GM12878 (cell line): ENCODE measurements at regions not wholly inside any gene's neighbourhood (a gene's known extent, or its start where the extent isn't known, plus 50 kb on each side); places are given as distances from the start of the nearest gene placed in this dataset.

Experiments
- ATAC-seq: fragments of 200-7000 bp; cut with Tn5 transposase; 3 replicates; pipeline ENCODE4 v1.9.1; 2020; ENCODE audit warnings: mild to moderate bottlenecking, moderate library complexity
- BruUV-seq: library from RNA; stranded (reverse); fragments of 400-500 nt; replicated peaks from 2 replicates; lab custom pipeline; 2021; lab: Mats Ljungman, UMichigan
- CTCF ChIA-PET: fragments of 300-600 bp; sonication (Branson Sonifier 250); formaldehyde crosslinking; extraction: SDS; loops from one replicate; lab custom pipeline; 2021; ENCODE audit warnings: inconsistent platforms; lab: Yijun Ruan, JAX
- POLR2A ChIA-PET: fragments of 350-600 bp; formaldehyde crosslinking; extraction: SDS; loops from one replicate; lab custom pipeline; 2021; ENCODE audit warnings: inconsistent platforms; lab: Charles Lee
- RAD21 ChIA-PET: fragments of 300-600 bp; sonication (Branson Sonifier 250); formaldehyde crosslinking; loops from one replicate; lab custom pipeline; 2023; ENCODE audit warnings: antibody characterized with exemption; ENCODE audit not compliant: unreplicated experiment; lab: Charles Lee
- SMC1A ChIA-PET: fragments of 300-600 bp; sonication (Branson Sonifier 250); formaldehyde crosslinking; loops from one replicate; lab custom pipeline; 2023; ENCODE audit not compliant: unreplicated experiment, uncharacterized antibody; lab: Charles Lee
- DNase-seq: peaks from one replicate; pipeline ENCODE4 v3.0.0-alpha.2; 2011; ENCODE audit warnings: low read depth, low spot score
- FAIRE-seq: peaks from 3 replicates; lab custom pipeline; 2011; peaks lifted over from hg19 to GRCh38; lab: Jason Lieb, UNC
- H2AFZ ChIP-seq: 2 replicates; pipeline ENCODE4 v1.6.0; 2011; ENCODE audit warnings: low read depth, low read length, control low read depth; ENCODE audit not compliant: control insufficient read depth
- H3K27ac ChIP-seq: 2 replicates; pipeline ENCODE4 v1.5.1; 2011; ENCODE audit warnings: control low read depth; ENCODE audit not compliant: control insufficient read depth, insufficient read depth
- H3K27me3 ChIP-seq, 2 experiments: replicated peaks in 1 of 2; 2 replicates each; pipeline versions ENCODE4 v1.6.0 to v1.6.1; 2011; ENCODE audit warnings: low read length in 1 of 2; ENCODE audit not compliant: control insufficient read depth in 2 of 2, insufficient read depth in 2 of 2
- H3K36me3 ChIP-seq, 2 experiments: 2 replicates each; pipeline ENCODE4 v1.5.1; 2011; ENCODE audit warnings: low read length in 1 of 2; ENCODE audit not compliant: control insufficient read depth in 2 of 2, insufficient read depth in 2 of 2
- H3K4me1 ChIP-seq: 2 replicates; pipeline ENCODE4 v1.6.1; 2011; ENCODE audit warnings: mild to moderate bottlenecking, low read length, moderate library complexity, mixed read lengths; ENCODE audit not compliant: control insufficient read depth, insufficient read depth
- H3K4me2 ChIP-seq: 2 replicates; pipeline ENCODE4 v1.6.0; 2011; ENCODE audit warnings: control low read depth; ENCODE audit not compliant: control insufficient read depth, insufficient read depth
- H3K4me3 ChIP-seq: fragments of 200-600 bp; sonication (generic); 2 replicates; pipeline ENCODE4 v1.5.1; 2016
- H3K79me2 ChIP-seq: 2 replicates; pipeline ENCODE4 v1.6.0; 2011; ENCODE audit warnings: low read length; ENCODE audit not compliant: control insufficient read depth, insufficient read depth
- H3K9ac ChIP-seq: 2 replicates; pipeline ENCODE4 v1.8.0; 2011; ENCODE audit warnings: low read length, control low read depth, mixed read lengths; ENCODE audit not compliant: control insufficient read depth, insufficient read depth
- H3K9me3 ChIP-seq: replicated peaks from 3 replicates; pipeline ENCODE4 v1.5.1; 2011; ENCODE audit warnings: mild to moderate bottlenecking, low read length; ENCODE audit not compliant: control insufficient read depth, insufficient read depth
- H4K20me1 ChIP-seq: 2 replicates; pipeline ENCODE4 v1.6.0; 2011; ENCODE audit not compliant: control insufficient read depth, insufficient read depth
- EP300 ChIP-seq, 2 experiments: fragments of 150-350 bp in 1 of 2; IDR thresholded peaks; 2 replicates each; pipeline ENCODE4 v1.6.1; 2011 to 2012; ENCODE audit warnings: low read depth in 2 of 2, low read length in 2 of 2, borderline replicate concordance in 1 of 2, improper control_type of control experiment in 1 of 2, inconsistent platforms in 1 of 2; ENCODE audit not compliant: control insufficient read depth in 1 of 2
- GATAD2B ChIP-seq: fragments of 450-650 bp; conservative IDR thresholded peaks from 2 replicates; pipeline ENCODE4 v1.6.1; 2017; ENCODE audit warnings: low read depth, mild to moderate bottlenecking, moderate library complexity
- NFXL1 ChIP-seq: fragments of 450-650 bp; IDR thresholded peaks from 2 replicates; pipeline ENCODE4 v1.6.1; 2017; ENCODE audit warnings: antibody characterized with exemption, mild to moderate bottlenecking, borderline replicate concordance
- RAD21 ChIP-seq: IDR thresholded peaks from 2 replicates; pipeline ENCODE4 v1.6.1; 2011; ENCODE audit warnings: mild to moderate bottlenecking, low read depth, low read length, moderate library complexity; ENCODE audit not compliant: insufficient read depth
- SMC3 ChIP-seq: IDR thresholded peaks from 2 replicates; pipeline ENCODE4 v1.6.1; 2011; ENCODE audit warnings: low read length, improper control_type of control experiment, borderline replicate concordance
- SUZ12 ChIP-seq: fragments of 200-600 bp; sonication (generic); IDR thresholded peaks from one replicate; pipeline ENCODE4 v1.6.1; 2018; ENCODE audit warnings: antibody characterized with exemption, mild to moderate bottlenecking; ENCODE audit not compliant: unreplicated experiment
- TCF7 ChIP-seq: IDR thresholded peaks from 2 replicates; pipeline ENCODE4 v1.6.1; 2014; ENCODE audit warnings: antibody characterized with exemption, borderline replicate concordance
- ZNF217 ChIP-seq: fragments of 450-650 bp; IDR thresholded peaks from 2 replicates; pipeline ENCODE4 v1.6.1; 2017; ENCODE audit warnings: antibody characterized with exemption, mild to moderate bottlenecking
- WGBS: methylation state at CpG from one replicate; pipeline ENCODE4 v1.1.6; 2016; ENCODE audit warnings: low lambda C conversion rate; ENCODE audit not compliant: insufficient replicate concordance, insufficient coverage; ENCODE audit errors: missing lambda C conversion rate; 5-methylcytosine and 5-hydroxymethylcytosine counted together
- in situ Hi-C: fragments of 300-500 bp; cut with MboI; formaldehyde crosslinking; loops from 9 replicates; pipeline ENCODE4 v1.14.3; 2018; ENCODE audit warnings: mixed read lengths
- intact Hi-C: fragments of 100-400 bp; cut with micrococcal nuclease; formaldehyde crosslinking; loops from one replicate; pipeline ENCODE4 v1.14.2; 2022; ENCODE audit not compliant: unreplicated experiment
- TF ChIP-seq, protein P1 (sequence below), 3 experiments: IDR thresholded peaks in 2 of 3; conservative IDR thresholded peaks in 1 of 3; 2 replicates each; pipeline ENCODE4 v1.5.1; 2011; ENCODE audit warnings: low read depth in 3 of 3, low read length in 3 of 3, mild to moderate bottlenecking in 3 of 3, control low read depth in 2 of 3, moderate library complexity in 2 of 3, inconsistent platforms in 1 of 3, mixed read lengths in 1 of 3; ENCODE audit not compliant: control insufficient read depth in 2 of 3, insufficient read depth in 1 of 3; ENCODE audit errors: extremely low read depth in 1 of 3
- TF ChIP-seq, protein P2 (sequence below): fragments of 450-650 bp; IDR thresholded peaks from 2 replicates; pipeline ENCODE4 v1.6.1; 2016; ENCODE audit warnings: mild to moderate bottlenecking
- TF ChIP-seq, protein P3 (sequence below): IDR thresholded peaks from 2 replicates; pipeline ENCODE4 v1.6.1; 2012; ENCODE audit warnings: low read depth, low read length, improper control_type of control experiment
- TF ChIP-seq, protein P4 (sequence below): fragments of 450-650 bp; conservative IDR thresholded peaks from 2 replicates; pipeline ENCODE4 v1.6.1; 2017; ENCODE audit warnings: mild to moderate bottlenecking, moderate library complexity
- TF ChIP-seq, protein P5 (sequence below): fragments of 450-650 bp; IDR thresholded peaks from 2 replicates; pipeline ENCODE4 v1.6.1; 2014; ENCODE audit warnings: mild to moderate bottlenecking

DNA sequence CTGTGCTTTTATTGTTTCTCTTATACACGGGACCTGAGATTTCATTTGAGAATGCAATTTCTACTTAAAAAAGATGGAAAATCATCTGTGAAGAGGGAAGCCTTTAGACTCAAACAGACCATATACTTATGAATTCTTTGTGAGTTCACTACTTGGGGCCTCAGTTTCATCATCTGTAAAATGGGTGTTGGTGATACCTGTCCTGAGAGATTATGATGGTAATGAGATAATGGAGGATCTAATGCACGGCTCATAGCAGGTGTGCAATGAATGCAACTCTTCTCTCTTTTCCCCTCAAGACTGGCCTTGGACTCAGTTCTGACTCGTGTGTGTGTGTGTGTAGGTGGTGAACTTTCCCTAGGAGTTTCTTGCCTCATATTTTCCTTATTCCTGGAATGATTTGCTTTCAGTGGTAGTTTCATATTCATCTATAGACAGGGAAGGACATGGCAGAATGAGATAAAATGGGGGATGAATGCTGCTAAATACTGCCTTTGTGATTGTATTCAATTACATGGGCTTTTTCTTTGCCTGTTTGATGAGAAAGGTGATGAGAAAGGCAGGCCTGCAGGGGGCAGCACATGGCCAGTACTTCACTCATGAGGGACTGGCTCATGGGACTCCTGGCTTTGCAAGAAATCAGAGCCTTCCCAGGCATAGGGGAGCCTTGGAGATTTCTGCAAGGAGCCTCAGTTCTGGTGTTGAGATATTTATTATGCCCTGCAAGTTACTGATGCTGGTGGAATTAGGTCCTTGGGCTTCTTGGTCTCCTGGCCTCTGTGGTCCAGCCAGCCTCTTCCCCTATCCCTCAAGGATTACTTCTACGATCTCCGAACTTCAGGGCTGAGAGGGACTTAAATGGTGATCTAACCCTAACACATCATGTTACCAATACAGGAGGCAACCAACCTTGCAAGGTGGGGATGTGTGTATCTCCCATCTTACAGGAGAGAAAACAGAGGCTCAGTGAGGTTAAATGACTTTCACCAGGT lies 70.7 kb downstream of the RPLP1 start:
- RAD21 ChIA-PET: interaction anchor here (0.9 kb wide), 1 partner anchor 574 kb away, joined by 3 read pairs; the partner anchor contains the start of gene TLE3
- intact Hi-C loops: loop anchor here (5.0 kb wide), 1 partner anchor 204 kb away; no protein-coding TSS in a partner anchor
- CTCF ChIA-PET: interaction anchor here (0.6 to 1.5 kb wide), 8 partner anchors 9 to 965 kb away, joined by 3 to 5 read pairs (median 3); no protein-coding TSS in a partner anchor
- DNase-seq: no peak
- Histone ChIP-seq H3K4me1 (no peaks in the 10 kb centered on the region), H3K4me3 (no peak overlapping the region), H3K27me3 (peaks cover 4% of the 10 kb centered on the region in 2 experiments; a peak in 3 of 4 replicates), H3K27ac (no peak overlapping the region), H3K79me2 (no peaks in the 10 kb centered on the region), H3K9me3 (no peaks in the 10 kb centered on the region), H3K4me2 (no peak overlapping the region), H3K36me3 (no peaks in the 10 kb centered on the region), H2AFZ (no peak overlapping the region), H4K20me1 (no peaks in the 10 kb centered on the region), H3K9ac (no peak overlapping the region)
- WGBS: 42% methylated on average over 5 of the region's 5 CpGs
- ATAC-seq: peak; percentile 66
- in situ Hi-C loops: no loop called here
- no peak for FAIRE-seq
- no TSS peak for BruUV-seq
- POLR2A ChIA-PET: no interaction called here
- SMC1A ChIA-PET: interaction anchor here (1.0 kb wide), 1 partner anchor 964 kb away, joined by 3 read pairs; no protein-coding TSS in a partner anchor
- TF ChIP-seq EP300 (IDR thresholded peaks at IDR 0.05; ENCODE audit: borderline replicate concordance in 1 of 2, control insufficient read depth in 1 of 2, low read depth in 2 of 2, low read length in 2 of 2) (no peak), SMC3 (peak; percentile 47; the same call in 1 of the 2 replicates), GATAD2B (no peak), RAD21 (peak; percentile 73), SUZ12 (no peak), NFXL1 (no peak), TCF7 (no peak), ZNF217 (no peak)
- TF ChIP-seq, protein P1, sequence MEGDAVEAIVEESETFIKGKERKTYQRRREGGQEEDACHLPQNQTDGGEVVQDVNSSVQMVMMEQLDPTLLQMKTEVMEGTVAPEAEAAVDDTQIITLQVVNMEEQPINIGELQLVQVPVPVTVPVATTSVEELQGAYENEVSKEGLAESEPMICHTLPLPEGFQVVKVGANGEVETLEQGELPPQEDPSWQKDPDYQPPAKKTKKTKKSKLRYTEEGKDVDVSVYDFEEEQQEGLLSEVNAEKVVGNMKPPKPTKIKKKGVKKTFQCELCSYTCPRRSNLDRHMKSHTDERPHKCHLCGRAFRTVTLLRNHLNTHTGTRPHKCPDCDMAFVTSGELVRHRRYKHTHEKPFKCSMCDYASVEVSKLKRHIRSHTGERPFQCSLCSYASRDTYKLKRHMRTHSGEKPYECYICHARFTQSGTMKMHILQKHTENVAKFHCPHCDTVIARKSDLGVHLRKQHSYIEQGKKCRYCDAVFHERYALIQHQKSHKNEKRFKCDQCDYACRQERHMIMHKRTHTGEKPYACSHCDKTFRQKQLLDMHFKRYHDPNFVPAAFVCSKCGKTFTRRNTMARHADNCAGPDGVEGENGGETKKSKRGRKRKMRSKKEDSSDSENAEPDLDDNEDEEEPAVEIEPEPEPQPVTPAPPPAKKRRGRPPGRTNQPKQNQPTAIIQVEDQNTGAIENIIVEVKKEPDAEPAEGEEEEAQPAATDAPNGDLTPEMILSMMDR (IDR thresholded peaks at IDR 0.05 in 2 of 3, conservative IDR thresholded peaks at IDR 0.05 in 1 of 3; ENCODE audit: control insufficient read depth in 2 of 3, extremely low read depth in 1 of 3, insufficient read depth in 1 of 3, low read depth in 3 of 3, low read length in 3 of 3): peak; percentile 58 to 65 (median 60)
- TF ChIP-seq, protein P2, sequence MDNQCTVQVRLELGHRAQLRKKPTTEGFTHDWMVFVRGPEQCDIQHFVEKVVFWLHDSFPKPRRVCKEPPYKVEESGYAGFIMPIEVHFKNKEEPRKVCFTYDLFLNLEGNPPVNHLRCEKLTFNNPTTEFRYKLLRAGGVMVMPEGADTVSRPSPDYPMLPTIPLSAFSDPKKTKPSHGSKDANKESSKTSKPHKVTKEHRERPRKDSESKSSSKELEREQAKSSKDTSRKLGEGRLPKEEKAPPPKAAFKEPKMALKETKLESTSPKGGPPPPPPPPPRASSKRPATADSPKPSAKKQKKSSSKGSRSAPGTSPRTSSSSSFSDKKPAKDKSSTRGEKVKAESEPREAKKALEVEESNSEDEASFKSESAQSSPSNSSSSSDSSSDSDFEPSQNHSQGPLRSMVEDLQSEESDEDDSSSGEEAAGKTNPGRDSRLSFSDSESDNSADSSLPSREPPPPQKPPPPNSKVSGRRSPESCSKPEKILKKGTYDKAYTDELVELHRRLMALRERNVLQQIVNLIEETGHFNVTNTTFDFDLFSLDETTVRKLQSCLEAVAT: no peak
- TF ChIP-seq, protein P3, sequence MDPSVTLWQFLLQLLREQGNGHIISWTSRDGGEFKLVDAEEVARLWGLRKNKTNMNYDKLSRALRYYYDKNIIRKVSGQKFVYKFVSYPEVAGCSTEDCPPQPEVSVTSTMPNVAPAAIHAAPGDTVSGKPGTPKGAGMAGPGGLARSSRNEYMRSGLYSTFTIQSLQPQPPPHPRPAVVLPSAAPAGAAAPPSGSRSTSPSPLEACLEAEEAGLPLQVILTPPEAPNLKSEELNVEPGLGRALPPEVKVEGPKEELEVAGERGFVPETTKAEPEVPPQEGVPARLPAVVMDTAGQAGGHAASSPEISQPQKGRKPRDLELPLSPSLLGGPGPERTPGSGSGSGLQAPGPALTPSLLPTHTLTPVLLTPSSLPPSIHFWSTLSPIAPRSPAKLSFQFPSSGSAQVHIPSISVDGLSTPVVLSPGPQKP: no peak
- TF ChIP-seq, protein P4, sequence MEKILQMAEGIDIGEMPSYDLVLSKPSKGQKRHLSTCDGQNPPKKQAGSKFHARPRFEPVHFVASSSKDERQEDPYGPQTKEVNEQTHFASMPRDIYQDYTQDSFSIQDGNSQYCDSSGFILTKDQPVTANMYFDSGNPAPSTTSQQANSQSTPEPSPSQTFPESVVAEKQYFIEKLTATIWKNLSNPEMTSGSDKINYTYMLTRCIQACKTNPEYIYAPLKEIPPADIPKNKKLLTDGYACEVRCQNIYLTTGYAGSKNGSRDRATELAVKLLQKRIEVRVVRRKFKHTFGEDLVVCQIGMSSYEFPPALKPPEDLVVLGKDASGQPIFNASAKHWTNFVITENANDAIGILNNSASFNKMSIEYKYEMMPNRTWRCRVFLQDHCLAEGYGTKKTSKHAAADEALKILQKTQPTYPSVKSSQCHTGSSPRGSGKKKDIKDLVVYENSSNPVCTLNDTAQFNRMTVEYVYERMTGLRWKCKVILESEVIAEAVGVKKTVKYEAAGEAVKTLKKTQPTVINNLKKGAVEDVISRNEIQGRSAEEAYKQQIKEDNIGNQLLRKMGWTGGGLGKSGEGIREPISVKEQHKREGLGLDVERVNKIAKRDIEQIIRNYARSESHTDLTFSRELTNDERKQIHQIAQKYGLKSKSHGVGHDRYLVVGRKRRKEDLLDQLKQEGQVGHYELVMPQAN: no peak
- TF ChIP-seq, protein P5, sequence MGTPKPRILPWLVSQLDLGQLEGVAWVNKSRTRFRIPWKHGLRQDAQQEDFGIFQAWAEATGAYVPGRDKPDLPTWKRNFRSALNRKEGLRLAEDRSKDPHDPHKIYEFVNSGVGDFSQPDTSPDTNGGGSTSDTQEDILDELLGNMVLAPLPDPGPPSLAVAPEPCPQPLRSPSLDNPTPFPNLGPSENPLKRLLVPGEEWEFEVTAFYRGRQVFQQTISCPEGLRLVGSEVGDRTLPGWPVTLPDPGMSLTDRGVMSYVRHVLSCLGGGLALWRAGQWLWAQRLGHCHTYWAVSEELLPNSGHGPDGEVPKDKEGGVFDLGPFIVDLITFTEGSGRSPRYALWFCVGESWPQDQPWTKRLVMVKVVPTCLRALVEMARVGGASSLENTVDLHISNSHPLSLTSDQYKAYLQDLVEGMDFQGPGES: no peak
